ENCODE measurements at regions not wholly inside any gene's neighbourhood (a gene's known extent, or its start where the extent isn't known, plus 50 kb on each side); places are given as distances from the start of the nearest gene placed in this dataset.
"Not testable (repeated sequence)": the region's sequence is repeated elsewhere in the genome, so short reads cannot be mapped to it uniquely, and the experiment has no call there.

GRCh38 chr7:37656-38055 lies 154.7 kb upstream of the FAM20C start:
- not testable (repeated sequence) for TF ChIP-seq TOX (CRISPR knock-in tag; IDR thresholded peaks at IDR 0.05; ENCODE audit: borderline replicate concordance); ZNF8 (CRISPR knock-in tag; IDR thresholded peaks at IDR 0.05); TSHZ2 (CRISPR knock-in tag; IDR thresholded peaks at IDR 0.05); ESRRG (CRISPR knock-in tag; IDR thresholded peaks at IDR 0.05); ISL1 (CRISPR knock-in tag; IDR thresholded peaks at IDR 0.05); ZNF70 (CRISPR knock-in tag; IDR thresholded peaks at IDR 0.05); CSDC2 (CRISPR knock-in tag; IDR thresholded peaks at IDR 0.05); ARNTL (CRISPR knock-in tag; IDR thresholded peaks at IDR 0.05; ENCODE audit: borderline replicate concordance, low read depth)
